Fibroblast of lung (primary cell): ENCODE measurements at regions not wholly inside any gene's neighbourhood (a gene's known extent, or its start where the extent isn't known, plus 50 kb on each side); places are given as distances from the start of the nearest gene placed in this dataset.

Experiments used
- DNase-seq, 2 donors: peaks; one replicate each; pipeline versions ENCODE4 v3.0.0 to v3.0.0-alpha.2; 2010; ENCODE audit warnings: low read depth in 2 of 2
- H2AFZ ChIP-seq: 2 replicates; pipeline ENCODE4 v1.5.1; 2012; ENCODE audit warnings: low read length, control low read depth, inconsistent platforms
- H3K27ac ChIP-seq: 2 replicates; pipeline ENCODE4 v1.5.1; 2011; ENCODE audit warnings: low read length, control low read depth; ENCODE audit not compliant: insufficient read depth
- H3K27me3 ChIP-seq: 2 replicates; pipeline ENCODE4 v1.5.1; 2011; ENCODE audit warnings: mild to moderate bottlenecking, low read length; ENCODE audit not compliant: control insufficient read depth, insufficient read depth
- H3K36me3 ChIP-seq: 2 replicates; pipeline ENCODE4 v1.5.1; 2011; ENCODE audit warnings: low read length; ENCODE audit not compliant: control insufficient read depth, insufficient read depth
- H3K4me1 ChIP-seq: 2 replicates; pipeline ENCODE4 v1.5.1; 2011; ENCODE audit warnings: low read length; ENCODE audit not compliant: control insufficient read depth, insufficient read depth; ENCODE audit errors: extremely low read depth
- H3K4me2 ChIP-seq: 2 replicates; pipeline ENCODE4 v1.5.1; 2011; ENCODE audit warnings: low read length, control low read depth; ENCODE audit not compliant: insufficient read depth; ENCODE audit errors: extremely low read depth
- H3K4me3 ChIP-seq, 4 experiments: fragments of 200-600 bp in 1 of 4; sonication (generic) in 1 of 4; replicated peaks in 1 of 4; 2 replicates each; pipeline ENCODE4 v1.5.1; 2011 to 2016; ENCODE audit warnings: low read length in 4 of 4, low read depth in 3 of 4, mild to moderate bottlenecking in 3 of 4, control low read depth in 2 of 4, inconsistent platforms in 1 of 4, mixed read lengths in 1 of 4; ENCODE audit not compliant: insufficient read depth in 1 of 4; ENCODE audit errors: control extremely low read depth in 1 of 4
- H3K79me2 ChIP-seq: 2 replicates; pipeline ENCODE4 v1.5.1; 2012; ENCODE audit warnings: mild to moderate bottlenecking, low read length, inconsistent platforms; ENCODE audit not compliant: control insufficient read depth, insufficient read depth
- H3K9ac ChIP-seq: 2 replicates; pipeline ENCODE4 v1.5.1; 2011; ENCODE audit warnings: mild to moderate bottlenecking, low read length, control low read depth; ENCODE audit not compliant: insufficient read depth
- H3K9me3 ChIP-seq: 2 replicates; pipeline ENCODE4 v1.5.1; 2012; ENCODE audit warnings: low read depth, low read length; ENCODE audit not compliant: control insufficient read depth, insufficient read depth
- H4K20me1 ChIP-seq: 2 replicates; pipeline ENCODE4 v1.5.1; 2011; ENCODE audit warnings: low read length; ENCODE audit not compliant: control insufficient read depth, insufficient read depth; ENCODE audit errors: extremely low read depth
- CTCF ChIP-seq, 2 donors: IDR thresholded peaks in 1 of 2; conservative IDR thresholded peaks in 1 of 2; 1 replicate in 1 of 2; 2 replicates in 1 of 2; pipeline ENCODE4 v1.5.1; 2011 to 2012; ENCODE audit warnings: low read length in 2 of 2, control low read depth in 1 of 2, inconsistent platforms in 1 of 2, low read depth in 1 of 2, mild to moderate bottlenecking in 1 of 2
- EZH2 ChIP-seq: IDR thresholded peaks from 2 replicates; pipeline ENCODE4 v1.5.1; 2012; ENCODE audit warnings: low read length, control low read depth, mild to moderate bottlenecking; ENCODE audit errors: missing control alignments

GRCh38 chr10:106438386-106438785 lies 726.1 kb downstream of the SORCS1 start:
- DNase-seq = no peak

GRCh38 chr10:106436123-106436715 lies 728.3 kb downstream of the SORCS1 start:
- Histone ChIP-seq H2AFZ (no peak overlapping the region), H3K9me3 (no peaks in the 10 kb centered on the region), H3K4me1 (no peaks in the 10 kb centered on the region), H3K4me2 (no peak overlapping the region), H3K4me3 (no peak overlapping the region), H3K27me3 (no peaks in the 10 kb centered on the region), H3K9ac (no peak overlapping the region), H4K20me1 (no peaks in the 10 kb centered on the region), H3K79me2 (no peaks in the 10 kb centered on the region), H3K36me3 (no peaks in the 10 kb centered on the region), H3K27ac (no peak overlapping the region)
- peak in 1 of 2 donors; percentile 58 for DNase-seq
- TF ChIP-seq CTCF (conservative IDR thresholded peaks at IDR 0.05 in 1 of 2, IDR thresholded peaks at IDR 0.05 in 1 of 2; ENCODE audit: low read depth in 1 of 2, low read length in 2 of 2) (no peak), EZH2 (no peak)

More at GRCh38 chr10:106438386-106438785, 726.1 kb downstream of the SORCS1 start:
- no peaks in the 10 kb centered on the region for H4K20me1 ChIP-seq
- H2AFZ ChIP-seq = no peak overlapping the region
- no peak overlapping the region for H3K4me3 ChIP-seq
- TF ChIP-seq EZH2 (no peak), CTCF (conservative IDR thresholded peaks at IDR 0.05 in 1 of 2, IDR thresholded peaks at IDR 0.05 in 1 of 2; ENCODE audit: low read depth in 1 of 2, low read length in 2 of 2) (no peak)
- H3K9me3 ChIP-seq = no peaks in the 10 kb centered on the region
- H3K9ac ChIP-seq = no peak overlapping the region
- no peaks in the 10 kb centered on the region for H3K79me2 ChIP-seq
- H3K36me3 ChIP-seq = no peaks in the 10 kb centered on the region
- H3K4me1 ChIP-seq = no peaks in the 10 kb centered on the region
- H3K27ac ChIP-seq = no peak overlapping the region
- H3K4me2 ChIP-seq = no peak overlapping the region
- no peaks in the 10 kb centered on the region for H3K27me3 ChIP-seq

GRCh38 chr10:106435081-106435480 lies 729.4 kb downstream of the SORCS1 start:
- Histone ChIP-seq H3K4me2 (no peak overlapping the region), H3K9me3 (no peaks in the 10 kb centered on the region), H4K20me1 (no peaks in the 10 kb centered on the region), H3K4me3 (no peak overlapping the region), H3K27ac (no peak overlapping the region), H3K4me1 (no peaks in the 10 kb centered on the region), H3K9ac (no peak overlapping the region), H3K36me3 (no peaks in the 10 kb centered on the region), H3K27me3 (no peaks in the 10 kb centered on the region), H3K79me2 (no peaks in the 10 kb centered on the region), H2AFZ (no peak overlapping the region)
- no peak for TF ChIP-seq CTCF (conservative IDR thresholded peaks at IDR 0.05 in 1 of 2, IDR thresholded peaks at IDR 0.05 in 1 of 2; ENCODE audit: low read depth in 1 of 2, low read length in 2 of 2)
- TF ChIP-seq EZH2 = no peak
- no peak for DNase-seq
